A673 (cell line): ENCODE measurements at regions not wholly inside any gene's neighbourhood (a gene's known extent, or its start where the extent isn't known, plus 50 kb on each side); places are given as distances from the start of the nearest gene placed in this dataset.

ENCODE experiments used
- BruUV-seq: library from RNA; stranded (reverse); fragments of 400-500 nt; replicated peaks from 2 replicates; lab custom pipeline; 2021; lab: Mats Ljungman, UMichigan
- CTCF ChIA-PET: fragments of 300-600 bp; sonication (Branson Sonifier 250); formaldehyde crosslinking; loops from one replicate; lab custom pipeline; 2022; ENCODE audit warnings: antibody characterized with exemption; lab: Charles Lee
- POLR2A ChIA-PET: fragments of 300-600 bp; sonication (Branson Sonifier 250); formaldehyde crosslinking; loops from one replicate; lab custom pipeline; 2022; ENCODE audit warnings: antibody characterized with exemption; ENCODE audit not compliant: low non-redundant PET; lab: Charles Lee
- DNase-seq: peaks from one replicate; pipeline ENCODE4 v3.0.0-alpha.2; 2015; ENCODE audit warnings: low spot score
- H3K27ac ChIP-seq: fragments of 200-600 bp; sonication (generic); 2 replicates; pipeline ENCODE4 v1.5.1; 2016; ENCODE audit warnings: mixed run types, low read depth, mild to moderate bottlenecking, mixed read lengths, antibody characterized with exemption, low read length; ENCODE audit not compliant: poor library complexity, severe bottlenecking
- H3K27me3 ChIP-seq: fragments of 200-600 bp; sonication (generic); replicated peaks from 2 replicates; pipeline ENCODE4 v1.6.1; 2017; ENCODE audit warnings: mixed run types, low read depth, mild to moderate bottlenecking, mixed read lengths, antibody characterized with exemption, low read length; ENCODE audit not compliant: insufficient read depth, poor library complexity
- H3K36me3 ChIP-seq: fragments of 200-600 bp; sonication (generic); 2 replicates; pipeline ENCODE4 v1.6.1; 2016; ENCODE audit warnings: mixed run types, mild to moderate bottlenecking, mixed read lengths, antibody characterized with exemption, low read length; ENCODE audit not compliant: insufficient read depth, poor library complexity, severe bottlenecking
- H3K4me1 ChIP-seq: fragments of 200-600 bp; sonication (generic); 2 replicates; pipeline ENCODE4 v1.6.1; 2017; ENCODE audit warnings: mixed run types, mild to moderate bottlenecking, mixed read lengths, antibody characterized with exemption, low read length; ENCODE audit not compliant: insufficient read depth, poor library complexity, severe bottlenecking
- H3K4me3 ChIP-seq: fragments of 200-600 bp; sonication (generic); 2 replicates; pipeline ENCODE4 v1.5.1; 2016; ENCODE audit warnings: low read depth, mixed run types, mild to moderate bottlenecking, mixed read lengths, low read length; ENCODE audit not compliant: poor library complexity, severe bottlenecking
- H3K9me3 ChIP-seq: fragments of 200-600 bp; sonication (generic); 2 replicates; pipeline ENCODE4 v1.6.1; 2016; ENCODE audit warnings: mixed run types, low read depth, mild to moderate bottlenecking, mixed read lengths, antibody characterized with exemption, low read length; ENCODE audit not compliant: poor library complexity, severe bottlenecking
- CTCF ChIP-seq: fragments of 300-800, 200-600 bp; sonication (generic); conservative IDR thresholded peaks from 2 replicates; pipeline ENCODE4 v1.5.1; 2017; ENCODE audit warnings: low read depth, mild to moderate bottlenecking, antibody characterized with exemption, low read length, moderate library complexity, mixed read lengths
- EZH2 ChIP-seq: fragments of 200-600 bp; sonication (generic); IDR thresholded peaks from 2 replicates; pipeline ENCODE4 v1.6.1; 2017; ENCODE audit warnings: borderline replicate concordance, low read depth, mild to moderate bottlenecking, mixed read lengths, antibody characterized with exemption, low read length; ENCODE audit not compliant: poor library complexity, severe bottlenecking
- intact Hi-C: fragments of 100-400 bp; cut with micrococcal nuclease; formaldehyde crosslinking; loops from one replicate; pipeline ENCODE4 v1.10.0; 2022; ENCODE audit not compliant: unreplicated experiment

GRCh38 chr14:25247609-25248008 is 197.7 kb upstream of the STXBP6 start:
- no TSS peak for BruUV-seq
- Histone ChIP-seq H3K4me1 (peaks cover 10% of the 10 kb centered on the region), H3K9me3 (no peaks in the 10 kb centered on the region), H3K36me3 (no peaks in the 10 kb centered on the region), H3K27ac (no peak overlapping the region), H3K27me3 (peaks cover 4% of the 10 kb centered on the region), H3K4me3 (no peak overlapping the region)
- POLR2A ChIA-PET: no interaction called here
- TF ChIP-seq CTCF (no peak), EZH2 (no peak)
- DNase-seq: no peak
- intact Hi-C loops: no loop called here
- CTCF ChIA-PET: no interaction called here

- TF ChIP-seq CTCF (no peak), EZH2 (no peak)
- Histone ChIP-seq H3K27ac (no peak overlapping the region), H3K4me1 (peaks cover 10% of the 10 kb centered on the region), H3K36me3 (no peaks in the 10 kb centered on the region), H3K27me3 (peaks cover 4% of the 10 kb centered on the region), H3K9me3 (no peaks in the 10 kb centered on the region), H3K4me3 (no peak overlapping the region)
- no TSS peak for BruUV-seq
- DNase-seq: no peak
- CTCF ChIA-PET: no interaction called here
- intact Hi-C loops: no loop called here
- POLR2A ChIA-PET: no interaction called here
Observed at GRCh38 chr14:25246751-25247150, 196.8 kb upstream of the STXBP6 start.

- intact Hi-C loops: no loop called here
- TF ChIP-seq CTCF (no peak), EZH2 (no peak)
- Histone ChIP-seq H3K36me3 (no peaks in the 10 kb centered on the region), H3K27ac (no peak overlapping the region), H3K9me3 (no peaks in the 10 kb centered on the region), H3K4me1 (peaks cover 10% of the 10 kb centered on the region), H3K4me3 (no peak overlapping the region), H3K27me3 (no peaks in the 10 kb centered on the region)
- DNase-seq: no peak
- CTCF ChIA-PET: no interaction called here
- no TSS peak for BruUV-seq
- POLR2A ChIA-PET: interaction anchor here (0.7 kb wide), 1 partner anchor 384 kb away, joined by 3 read pairs; no protein-coding TSS in a partner anchor
Observed at GRCh38 chr14:25239170-25239569, 189.2 kb upstream of the STXBP6 start.
